ENCODE measurements at regions not wholly inside any gene's neighbourhood (a gene's known extent, or its start where the extent isn't known, plus 50 kb on each side); places are given as distances from the start of the nearest gene placed in this dataset.

- no peak overlapping the region for H2BK15ac ChIP-seq (ENCODE audit: low read length)
- no peak overlapping the region for H3K18ac ChIP-seq (ENCODE audit: extremely low read depth, low read length)
- H3K4me3 ChIP-seq (ENCODE audit: extremely low read depth in 1 of 4, insufficient read depth in 2 of 4, low read depth in 3 of 4, low read length in 4 of 4) = no peak overlapping the region
- no peaks in the 10 kb centered on the region for H3K79me1 ChIP-seq (ENCODE audit: low read depth, low read length)
- no peak overlapping the region for H2BK120ac ChIP-seq (replicated peaks; ENCODE audit: low read depth, low read length)
- no peak overlapping the region for H2BK5ac ChIP-seq (ENCODE audit: low read depth, low read length)
- no peak overlapping the region for H2BK12ac ChIP-seq (ENCODE audit: low read depth, low read length)
- CTCF ChIA-PET (ENCODE audit: partially characterized antibody) = no interaction called here
- no peak overlapping the region for H4K91ac ChIP-seq (replicated peaks; ENCODE audit: insufficient read length, low read length)
- H4K20me1 ChIP-seq (replicated peaks in 1 of 2; ENCODE audit: control insufficient read depth in 1 of 2, insufficient read depth in 2 of 2, low read length in 2 of 2) = no peaks in the 10 kb centered on the region
- WGBS, 2 experiments (ENCODE audit: extremely low coverage in 1 of 2, insufficient coverage in 1 of 2, insufficient read length in 1 of 2, insufficient replicate concordance in 2 of 2, low coverage in 1 of 2, low lambda C conversion rate in 2 of 2, missing lambda C conversion rate in 1 of 2) = 83% methylated on average over 2 of the region's 2 CpGs; no CpG with 5 or more reads in 1 of the 2 experiments
- no peaks in the 10 kb centered on the region for H3K9me3 ChIP-seq (ENCODE audit: insufficient read depth in 2 of 2, low read depth in 1 of 2, low read length in 1 of 2)
- H3K4ac ChIP-seq (replicated peaks; ENCODE audit: insufficient read length, low read depth, low read length) = no peak overlapping the region
- H3K9ac ChIP-seq (replicated peaks in 1 of 4; ENCODE audit: extremely low read depth in 1 of 4, low read depth in 3 of 4, low read length in 3 of 4) = no peak overlapping the region
- no peak overlapping the region for H2AFZ ChIP-seq (ENCODE audit: low read length)
- DNase-seq (ENCODE audit: low read depth in 1 of 2, low spot score in 2 of 2) (no peak), FAIRE-seq (no peak)
- no peak overlapping the region for H3K27ac ChIP-seq (ENCODE audit: low read depth, low read length)
- no peak overlapping the region for H3K14ac ChIP-seq (ENCODE audit: insufficient read length)
- H3K23ac ChIP-seq (ENCODE audit: insufficient read length) = no peak overlapping the region
- no peak overlapping the region for H2BK20ac ChIP-seq (ENCODE audit: low read length)
- H3K4me2 ChIP-seq (ENCODE audit: insufficient read depth in 1 of 2, low read depth in 2 of 2, low read length in 2 of 2) = no peak overlapping the region
- H4K8ac ChIP-seq (ENCODE audit: extremely low read depth, insufficient read depth, low read length) = no peak overlapping the region
- H2AK5ac ChIP-seq (ENCODE audit: low read depth, low read length) = no peak overlapping the region
- H3K4me1 ChIP-seq (replicated peaks in 1 of 4; ENCODE audit: control insufficient read depth in 3 of 4, insufficient read depth in 4 of 4, low read length in 3 of 4) = peaks cover 0 to 4% (median 0%) of the 10 kb centered on the region in 4 experiments; a peak in 1 of 7 replicates
- POLR2A ChIA-PET (ENCODE audit: partially characterized antibody) = no interaction called here
- no peaks in the 10 kb centered on the region for H3K79me2 ChIP-seq (ENCODE audit: control insufficient read depth in 1 of 2, insufficient read depth in 2 of 2, low read length in 2 of 2)
- H4K5ac ChIP-seq (ENCODE audit: insufficient read length, low read depth, low read length) = no peak overlapping the region
- no peaks in the 10 kb centered on the region for H3K23me2 ChIP-seq (ENCODE audit: low read depth, low read length)
- no peaks in the 10 kb centered on the region for H3K36me3 ChIP-seq (ENCODE audit: control insufficient read depth in 2 of 4, insufficient read depth in 4 of 4, low read length in 3 of 4)
- H3K27me3 ChIP-seq (replicated peaks in 1 of 4; ENCODE audit: control insufficient read depth in 3 of 4, extremely low read depth in 1 of 4, insufficient read depth in 3 of 4, low read length in 3 of 4) = no peaks in the 10 kb centered on the region
- no peak overlapping the region for H3K56ac ChIP-seq (replicated peaks; ENCODE audit: insufficient read length, low read depth, low read length)
- no peak for TF ChIP-seq SP2 (IDR thresholded peaks at IDR 0.05; ENCODE audit: low read length)
- no peak for TF ChIP-seq KDM5A (IDR thresholded peaks at IDR 0.05; ENCODE audit: low read length)
- no peak for TF ChIP-seq HDAC6 (IDR thresholded peaks at IDR 0.05; ENCODE audit: low read depth, low read length)
- TF ChIP-seq PHF8 (conservative IDR thresholded peaks at IDR 0.05; ENCODE audit: low read depth, low read length) = no peak
- TF ChIP-seq SP4 (IDR thresholded peaks at IDR 0.05; ENCODE audit: low read length) = no peak
- TF ChIP-seq BCL11A (IDR thresholded peaks at IDR 0.05; ENCODE audit: low read depth in 2 of 2, low read length in 2 of 2) = no peak
- no peak for TF ChIP-seq EGR1 (IDR thresholded peaks at IDR 0.05; ENCODE audit: borderline replicate concordance, low read depth, low read length)
- no peak for TF ChIP-seq CBX8 (IDR thresholded peaks at IDR 0.05; ENCODE audit: borderline replicate concordance, low read depth, low read length)
- TF ChIP-seq POLR2AphosphoS5 (IDR thresholded peaks at IDR 0.05; ENCODE audit: low read depth, low read length) = no peak
- no peak for TF ChIP-seq POU5F1 (IDR thresholded peaks at IDR 0.05; ENCODE audit: low read depth, low read length)
- no peak for TF ChIP-seq TAF1 (IDR thresholded peaks at IDR 0.05; ENCODE audit: low read depth, low read length)
- TF ChIP-seq, protein P1, sequence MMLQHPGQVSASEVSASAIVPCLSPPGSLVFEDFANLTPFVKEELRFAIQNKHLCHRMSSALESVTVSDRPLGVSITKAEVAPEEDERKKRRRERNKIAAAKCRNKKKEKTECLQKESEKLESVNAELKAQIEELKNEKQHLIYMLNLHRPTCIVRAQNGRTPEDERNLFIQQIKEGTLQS (IDR thresholded peaks at IDR 0.05; ENCODE audit: insufficient read depth, low read depth, low read length) = no peak
- no peak for TF ChIP-seq JUN (IDR thresholded peaks at IDR 0.05; ENCODE audit: low read depth, low read length)
- TF ChIP-seq SAP30 (IDR thresholded peaks at IDR 0.05; ENCODE audit: insufficient read depth, insufficient replicate concordance, low read length) = no peak
- no peak for TF ChIP-seq SIN3A (conservative IDR thresholded peaks at IDR 0.05 in 1 of 2, IDR thresholded peaks at IDR 0.05 in 1 of 2; ENCODE audit: low read depth in 1 of 2, low read length in 2 of 2)
Measured at GRCh38 chr7:53325061-53325460, 289.6 kb downstream of the POM121L12 start.

Data from H1 (cell line).